HG03196 (cell line): ENCODE measurements at regions not wholly inside any gene's neighbourhood (a gene's known extent, or its start where the extent isn't known, plus 50 kb on each side); places are given as distances from the start of the nearest gene placed in this dataset.
"Not testable (repeated sequence)": the region's sequence is repeated elsewhere in the genome, so short reads cannot be mapped to it uniquely, and the experiment has no call there.

ENCODE experiments used
- ATAC-seq: cut with Tn5 transposase; IDR thresholded peaks from one replicate; pipeline ENCODE4 v1.9.1; 2021; ENCODE audit not compliant: unreplicated experiment

GRCh38 chr12:73009138-73009834 lies 737.1 kb downstream of the TRHDE start:
- ATAC-seq, result not testable (repeated sequence)

- ATAC-seq, result no peak
These were observed 745.8 kb downstream of the TRHDE start for GRCh38 chr12:73017981-73018380.

- ATAC-seq, result no peak
These were observed 781.7 kb downstream of the TRHDE start for GRCh38 chr12:73053893-73054292.

GRCh38 chr12:73057428-73057827 lies 785.3 kb downstream of the TRHDE start:
- ATAC-seq, result no peak

- ATAC-seq, result no peak
These were observed 793.7 kb downstream of the TRHDE start for GRCh38 chr12:73065913-73066312.

- no peak for ATAC-seq
These were observed 795.4 kb downstream of the TRHDE start for GRCh38 chr12:73067616-73068015.

GRCh38 chr12:73072214-73072613 lies 800.0 kb downstream of the TRHDE start:
- ATAC-seq, result no peak

- ATAC-seq, result no peak
These were observed 804.6 kb downstream of the TRHDE start for GRCh38 chr12:73076760-73077159.

GRCh38 chr12:73083736-73084135 lies 811.6 kb downstream of the TRHDE start:
- ATAC-seq, result no peak

- ATAC-seq, result no peak
These were observed 834.1 kb downstream of the TRHDE start for GRCh38 chr12:73106296-73106695.

- ATAC-seq, result no peak
These were observed 834.7 kb downstream of the TRHDE start for GRCh38 chr12:73106896-73107295.

GRCh38 chr12:73110816-73111215 lies 838.6 kb downstream of the TRHDE start:
- ATAC-seq, result no peak

GRCh38 chr12:73112035-73112816 lies 840.1 kb downstream of the TRHDE start:
- no peak for ATAC-seq

- ATAC-seq, result no peak
These were observed 852.3 kb downstream of the TRHDE start for GRCh38 chr12:73124480-73124879.

- ATAC-seq, result no peak
These were observed 853.0 kb downstream of the TRHDE start for GRCh38 chr12:73125148-73125547.

- no peak for ATAC-seq
These were observed 864.2 kb downstream of the TRHDE start for GRCh38 chr12:73136386-73136785.

- ATAC-seq, result not testable (repeated sequence)
These were observed 867.5 kb downstream of the TRHDE start for GRCh38 chr12:73139642-73140041.

GRCh38 chr12:73158341-73158740 lies 886.2 kb downstream of the TRHDE start:
- no peak for ATAC-seq

GRCh38 chr12:73159954-73160353 lies 887.8 kb downstream of the TRHDE start:
- no peak for ATAC-seq

GRCh38 chr12:73161970-73162369 lies 889.8 kb downstream of the TRHDE start:
- ATAC-seq, result no peak

GRCh38 chr12:73180734-73181133 lies 908.6 kb downstream of the TRHDE start:
- no peak for ATAC-seq

- no peak for ATAC-seq
These were observed 909.1 kb downstream of the TRHDE start for GRCh38 chr12:73181244-73181643.
